NCI-H82 treated with DMSO at 0.1 percent for 48 hours (cell line): ENCODE measurements at regions not wholly inside any gene's neighbourhood (a gene's known extent, or its start where the extent isn't known, plus 50 kb on each side); places are given as distances from the start of the nearest gene placed in this dataset.
"Not testable (repeated sequence)": the region's sequence is repeated elsewhere in the genome, so short reads cannot be mapped to it uniquely, and the experiment has no call there.

Source experiments
- DNase-seq: peaks from one replicate; lab custom pipeline; 2025; ENCODE audit not compliant: unreplicated experiment; lab: John Stamatoyannopoulos, UW

DNA sequence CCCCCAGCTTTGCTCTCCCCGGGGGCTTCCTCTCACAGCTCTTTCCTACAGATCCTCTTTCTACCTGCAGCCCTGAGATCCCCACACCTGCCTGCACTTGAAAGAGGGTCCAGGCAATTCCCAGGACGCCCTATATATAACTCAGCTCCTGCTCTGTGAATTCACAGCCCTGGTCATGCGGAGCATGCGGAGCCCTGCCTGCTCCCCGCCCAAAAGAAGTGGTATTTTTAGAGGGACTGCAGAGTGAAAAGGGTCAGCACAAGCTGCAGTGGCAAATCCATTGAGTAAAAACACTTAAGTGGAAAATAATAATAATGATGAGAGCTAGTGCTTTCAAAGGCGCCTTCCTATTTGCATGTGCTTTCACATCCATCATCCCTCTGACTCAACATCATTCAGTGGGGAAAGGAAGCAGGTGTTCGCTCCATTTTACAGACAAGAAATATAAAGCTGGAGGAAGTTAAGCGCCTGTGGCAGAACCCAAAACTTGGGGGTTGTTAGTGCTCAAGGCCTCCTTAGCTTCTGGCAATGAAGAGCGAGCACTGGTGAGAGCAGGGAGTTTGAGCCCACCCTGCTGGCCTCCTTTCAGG lies 76.3 kb upstream of the LIPC start:
- DNase-seq: no peak

DNA sequence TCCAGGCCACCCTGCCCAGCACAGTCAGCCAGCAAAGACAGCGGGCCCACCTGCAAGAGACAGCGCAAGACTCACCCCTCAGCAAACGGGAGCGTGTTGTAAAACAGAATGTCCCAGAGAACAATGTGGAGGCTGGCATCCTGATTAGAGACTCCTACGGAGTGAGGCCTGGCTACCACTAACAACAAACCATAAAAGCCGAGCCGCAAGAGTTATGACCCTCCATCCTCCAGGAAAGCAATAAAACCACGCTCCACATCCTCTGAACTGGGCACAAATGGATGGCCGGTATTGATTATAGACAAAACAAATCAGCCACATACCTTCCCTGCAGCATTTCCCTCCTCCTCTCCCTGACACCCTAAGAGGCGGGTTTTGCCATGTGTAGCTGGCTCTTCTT lies 75.8 kb upstream of the LIPC start:
- no peak for DNase-seq

DNA sequence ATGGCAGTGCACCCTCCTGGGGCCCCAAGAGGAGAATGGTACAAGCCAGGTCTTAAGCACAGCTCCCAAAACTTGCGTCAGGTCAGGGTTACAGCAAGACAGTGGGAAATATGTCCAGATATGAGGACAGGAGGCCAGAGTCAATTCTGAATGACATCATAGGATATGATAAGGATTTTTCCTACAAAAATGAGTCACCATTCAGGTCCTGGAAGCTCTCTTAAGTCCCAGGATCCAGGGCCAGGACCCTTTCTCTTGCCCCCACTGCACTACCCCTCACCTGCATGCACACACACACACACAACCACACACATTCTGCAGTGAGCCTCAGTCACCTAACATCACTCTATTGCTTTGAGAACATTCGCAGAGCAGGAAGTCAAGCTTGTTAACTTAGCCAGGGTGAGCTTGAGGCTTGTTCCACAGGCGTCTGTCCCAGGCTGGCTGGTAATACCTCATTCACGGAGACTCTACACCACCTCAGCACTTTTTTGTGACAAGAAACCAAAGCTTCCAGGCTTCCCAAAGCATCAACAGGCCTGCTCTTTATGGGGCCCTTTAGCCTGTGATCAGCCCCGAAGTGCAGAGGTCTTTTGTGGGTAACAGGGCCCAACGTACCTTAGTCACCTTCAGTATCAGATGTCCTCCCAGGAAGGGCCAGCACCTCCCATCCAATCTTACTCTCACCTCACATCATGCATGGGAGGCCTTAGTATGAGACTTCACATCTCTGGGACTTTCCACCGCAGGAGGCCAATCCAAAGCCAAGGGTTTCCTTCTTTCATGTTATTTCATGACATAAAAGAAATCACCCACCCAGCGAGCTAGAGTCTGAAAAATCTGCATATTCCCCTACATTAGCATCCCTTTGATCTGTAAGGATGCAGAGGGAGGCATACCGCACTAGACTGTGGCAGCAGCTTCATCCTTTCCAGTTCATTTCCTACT lies 74.0 kb upstream of the LIPC start:
- DNase-seq: no peak

DNA sequence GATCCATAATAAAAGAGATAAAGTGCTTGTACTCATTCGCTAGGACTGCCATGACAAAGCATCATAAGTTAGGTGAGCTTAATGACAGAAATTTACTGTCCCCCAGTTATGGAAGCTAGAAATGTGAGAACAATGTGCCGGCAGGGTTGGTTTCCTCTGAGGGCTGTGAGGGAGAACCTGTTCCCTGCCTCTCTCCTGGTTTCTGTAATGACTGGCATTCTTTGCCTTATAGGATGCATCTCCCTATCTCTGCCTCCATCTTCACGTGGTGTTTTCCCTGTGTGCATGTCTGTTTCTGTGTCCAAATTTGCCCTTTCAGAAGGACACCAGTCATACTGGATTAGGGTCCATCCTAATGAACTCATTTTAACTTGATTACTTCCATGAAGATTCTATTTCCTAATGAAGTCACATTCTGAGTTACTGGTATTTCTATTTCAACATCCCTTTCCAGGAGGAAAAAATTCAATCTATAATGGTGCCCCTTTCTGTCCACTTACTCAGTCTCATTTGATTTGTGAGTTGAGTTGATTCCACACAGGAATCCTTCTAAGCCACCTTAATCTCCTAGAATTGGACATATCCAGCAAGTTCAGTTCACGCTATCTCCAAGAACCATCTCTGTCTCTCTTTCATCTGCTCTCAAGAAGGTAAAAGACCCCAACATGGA lies 71.2 kb upstream of the LIPC start:
- DNase-seq: no peak

DNA sequence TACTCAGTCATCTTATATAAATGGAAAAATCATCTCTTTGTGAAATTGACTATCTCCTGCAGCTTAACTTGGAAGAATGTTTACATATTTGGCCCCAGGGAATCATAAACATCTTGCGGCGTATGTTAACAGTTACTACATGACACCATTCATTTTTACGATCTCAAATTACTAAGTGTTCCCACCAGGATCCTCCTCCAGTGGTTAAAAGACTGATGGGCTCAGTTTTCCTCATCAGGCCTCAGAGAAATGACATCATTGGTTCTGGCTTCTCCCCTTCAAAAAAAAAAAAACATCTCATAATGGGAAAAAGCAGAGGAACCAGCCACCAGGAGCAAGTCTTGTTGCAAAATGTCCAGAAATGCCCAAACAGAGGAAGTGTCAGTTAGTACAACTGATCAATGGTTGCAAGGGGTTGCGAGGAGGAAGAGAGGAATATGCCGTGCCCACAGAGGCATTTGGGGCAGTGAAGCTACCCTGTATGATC lies 70.5 kb upstream of the LIPC start:
- no peak for DNase-seq

DNA sequence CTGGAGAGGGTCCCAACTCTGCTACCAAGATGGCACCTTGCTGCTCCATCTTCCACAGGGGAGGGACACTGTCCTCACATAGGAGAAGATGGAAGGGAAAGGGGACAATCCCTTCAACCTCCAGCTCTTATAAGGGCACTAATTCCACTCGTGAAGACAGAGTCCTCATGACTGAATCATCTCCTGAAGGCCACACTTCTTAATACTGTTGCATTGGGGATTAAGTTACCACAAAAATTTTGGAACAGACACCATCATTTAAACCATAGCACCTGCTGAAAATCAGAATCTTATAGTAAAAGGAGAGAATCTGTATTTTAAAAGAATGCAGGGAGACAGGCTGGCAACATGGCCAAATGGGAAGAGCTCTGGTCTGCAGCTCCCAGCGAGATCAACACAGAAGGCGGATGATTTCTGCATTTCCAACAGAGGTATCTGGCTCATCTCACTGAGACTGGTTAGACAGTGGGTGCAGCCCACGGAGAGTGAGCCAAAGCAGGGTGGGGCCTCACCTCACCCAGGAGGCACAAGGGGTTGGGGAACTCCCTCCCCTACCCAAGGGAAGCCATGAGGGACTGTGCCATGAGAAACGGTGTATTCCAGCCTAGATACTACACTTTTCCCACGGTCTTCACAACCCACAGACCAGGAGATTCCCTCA lies 69.4 kb upstream of the LIPC start:
- no peak for DNase-seq

DNA sequence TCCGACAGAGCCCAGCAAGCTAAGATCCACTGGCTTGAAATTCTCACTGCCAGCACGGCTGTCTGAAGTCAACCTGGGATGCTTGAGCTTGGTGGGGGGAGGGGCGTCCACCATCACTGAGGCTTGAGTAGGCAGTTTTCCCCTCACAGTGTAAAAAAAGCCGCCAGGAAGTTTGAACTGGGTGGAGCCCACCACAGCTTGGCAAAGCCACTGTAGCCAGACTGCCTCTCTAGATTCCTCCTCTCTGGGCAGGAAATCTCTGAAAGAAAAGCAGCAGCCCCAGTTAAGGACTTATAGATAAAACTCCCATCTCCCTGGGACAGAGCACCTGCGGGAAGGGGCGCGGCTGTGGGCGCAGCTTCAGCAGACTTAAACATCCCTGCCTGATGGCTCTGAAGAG lies 68.7 kb upstream of the LIPC start:
- not testable (repeated sequence) for DNase-seq

DNA sequence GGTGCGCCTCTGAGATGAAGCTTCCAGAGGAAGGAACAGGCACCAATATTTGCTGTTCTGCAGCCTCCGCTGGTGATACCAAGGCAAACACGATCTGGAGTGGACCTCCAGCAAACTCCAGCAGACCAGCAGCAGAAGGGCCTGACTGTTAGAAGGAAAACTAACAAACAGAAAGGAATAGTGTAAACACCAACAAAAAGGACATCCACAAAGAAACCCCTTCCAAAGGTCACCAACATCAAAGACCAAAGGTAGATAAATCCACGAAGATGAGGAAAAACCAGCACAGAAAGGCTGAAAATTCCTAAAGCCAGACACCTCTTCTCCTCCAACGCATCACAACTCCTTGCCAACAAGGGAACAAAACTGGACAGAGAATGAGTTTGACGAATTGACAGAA lies 68.1 kb upstream of the LIPC start:
- DNase-seq: not testable (repeated sequence)

DNA sequence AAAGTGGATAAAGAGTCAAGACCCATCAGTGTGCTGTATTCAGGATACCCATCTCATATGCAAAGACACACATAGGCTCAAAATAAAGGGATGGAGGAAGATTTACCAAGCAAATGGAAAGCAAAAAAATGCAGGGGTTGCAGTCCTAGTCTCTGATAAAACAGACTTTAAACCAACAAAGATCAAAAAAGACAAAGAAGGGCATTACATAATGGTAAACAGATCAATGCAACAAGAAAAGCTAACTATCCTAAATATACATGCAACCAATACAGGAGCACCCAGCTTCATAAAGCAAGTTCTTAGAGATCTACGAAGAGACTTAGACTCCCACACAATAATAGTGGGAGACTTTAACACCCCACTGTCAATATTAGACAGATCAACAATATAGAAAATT lies 66.7 kb upstream of the LIPC start:
- DNase-seq: not testable (repeated sequence)

DNA sequence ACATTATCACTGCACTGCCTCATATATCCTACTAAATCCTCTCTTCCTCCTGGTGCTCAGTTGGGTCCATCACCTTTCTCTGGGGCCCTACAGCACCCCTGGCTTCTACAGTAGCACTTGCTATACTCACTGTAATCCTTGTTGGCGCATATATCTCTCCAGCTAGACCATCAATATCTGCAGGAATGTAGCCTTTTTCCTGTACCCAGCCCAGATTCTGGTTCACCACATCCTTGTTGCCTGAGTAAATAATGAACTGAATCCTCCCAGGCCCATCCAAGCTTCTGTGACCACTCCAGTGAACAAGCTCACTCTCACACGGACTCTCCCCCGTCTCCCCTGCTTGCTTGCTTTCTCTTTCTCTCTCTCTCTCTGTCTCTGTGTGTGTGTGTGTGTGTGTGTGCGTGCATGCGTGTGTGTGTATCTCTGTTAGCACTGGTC lies 62.5 kb upstream of the LIPC start:
- no peak for DNase-seq

DNA sequence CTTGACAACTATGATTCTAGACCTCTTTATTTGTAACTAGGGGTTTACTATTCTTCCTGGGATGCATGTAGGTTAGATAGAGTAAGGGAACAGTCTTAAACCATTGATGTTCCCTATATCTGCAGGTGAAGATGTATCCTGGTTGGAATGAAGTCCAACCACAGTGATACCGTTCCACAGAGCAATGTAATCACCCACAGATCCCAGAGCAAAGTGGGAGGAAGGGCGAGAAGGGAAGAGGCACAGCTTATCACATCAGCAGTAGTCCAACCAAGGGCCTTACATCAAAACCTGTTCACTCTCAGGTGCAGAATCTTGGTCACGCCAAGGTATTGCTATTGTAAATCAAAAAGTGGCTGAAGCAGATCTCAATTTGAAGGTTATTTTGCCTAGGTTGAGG lies 61.8 kb upstream of the LIPC start:
- DNase-seq: no peak

DNA sequence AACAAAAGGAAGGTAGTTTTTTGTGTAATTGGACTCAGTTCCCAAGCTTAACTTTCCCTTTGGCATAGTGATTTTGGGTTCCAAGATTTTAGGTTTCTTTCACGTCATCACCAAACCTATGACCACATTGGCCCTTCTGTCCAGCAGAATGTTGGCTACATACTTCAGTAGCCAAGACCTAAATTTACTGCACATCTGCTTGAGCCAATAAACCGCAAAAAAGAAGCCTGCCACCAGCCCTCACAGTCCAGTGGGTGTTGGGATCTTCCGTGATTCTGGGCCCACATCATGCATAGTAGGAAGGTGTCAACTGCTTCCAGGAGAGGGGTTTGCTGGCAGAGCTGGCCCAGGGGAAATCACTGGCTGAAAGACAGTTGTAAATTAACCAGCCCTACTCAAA lies 57.6 kb upstream of the LIPC start:
- DNase-seq: no peak

DNA sequence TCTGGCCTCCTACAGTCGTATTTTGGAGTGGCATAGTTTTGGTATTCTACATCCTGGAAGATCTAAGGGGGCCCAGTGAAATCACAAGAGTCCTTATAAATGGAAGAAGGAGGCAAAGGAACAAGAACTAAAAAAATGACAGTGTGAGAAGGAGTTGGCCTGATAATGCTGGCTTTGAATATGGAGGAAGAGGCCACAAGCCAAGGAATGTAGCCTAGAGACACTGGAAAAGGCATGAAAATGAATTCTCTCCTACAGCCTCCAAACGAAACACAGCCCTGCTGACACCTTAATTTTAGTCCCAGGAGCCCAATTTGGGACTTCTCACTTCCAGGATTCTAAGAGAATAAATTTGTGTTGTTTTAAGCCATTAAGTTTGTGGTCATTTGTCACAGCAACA lies 54.6 kb upstream of the LIPC start:
- no peak for DNase-seq

DNA sequence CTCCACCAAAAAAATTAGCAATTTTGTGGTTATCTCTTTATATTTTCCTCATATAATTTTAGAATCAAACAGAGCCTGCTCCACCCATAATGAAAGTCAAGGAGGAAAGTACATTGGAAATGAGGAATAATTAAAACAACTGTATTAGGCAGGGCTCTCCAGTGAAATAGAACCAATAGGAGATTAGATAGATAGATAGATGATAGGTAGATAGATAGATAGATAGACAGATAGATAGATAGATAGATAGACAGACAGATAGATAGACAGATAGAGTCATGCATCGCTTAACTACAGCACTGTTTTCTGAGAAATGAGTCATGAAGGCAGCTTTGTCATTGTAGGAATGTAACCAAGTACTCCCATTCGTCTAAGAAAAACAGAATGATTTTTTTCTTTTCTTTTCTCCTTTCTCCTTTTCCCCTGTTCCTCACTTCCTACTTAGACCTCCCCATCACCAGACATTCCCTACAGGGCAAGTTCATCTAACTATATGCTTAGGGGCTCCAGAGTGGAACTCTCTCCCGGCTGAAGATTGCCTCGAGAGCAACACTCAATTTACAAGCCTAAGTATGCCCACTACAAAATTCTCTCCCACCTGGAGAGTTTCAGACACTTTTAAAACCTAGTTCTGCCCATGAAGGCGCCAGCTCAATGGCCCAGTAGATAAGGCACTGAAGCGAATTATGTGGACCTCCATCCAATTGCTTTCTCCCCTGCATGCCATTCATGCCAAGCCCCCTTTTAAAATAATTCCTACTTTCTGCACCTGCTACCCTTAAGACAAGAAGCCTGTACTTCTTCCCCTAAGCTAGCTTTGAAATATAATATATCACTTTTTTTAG lies 53.3 kb upstream of the LIPC start:
- DNase-seq: no peak

DNA sequence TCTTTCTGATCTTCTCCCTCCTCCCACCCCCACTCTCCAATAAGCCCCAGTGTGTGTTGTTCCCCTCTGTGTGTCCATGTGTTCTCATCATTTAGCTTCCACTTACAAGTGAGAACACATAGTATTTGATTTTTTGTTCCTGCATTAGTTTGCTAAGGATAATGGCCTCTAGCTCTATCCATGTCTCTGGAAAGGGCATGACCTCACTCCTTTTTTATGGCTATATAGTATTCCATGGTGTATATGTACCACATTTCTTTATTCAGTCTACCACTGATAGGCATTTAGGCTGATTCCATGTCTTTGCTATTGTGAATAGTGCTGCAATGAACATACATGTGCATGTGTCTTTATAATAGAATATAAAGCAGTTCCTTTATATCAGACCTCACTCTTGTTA lies 52.3 kb upstream of the LIPC start:
- not testable (repeated sequence) for DNase-seq

DNA sequence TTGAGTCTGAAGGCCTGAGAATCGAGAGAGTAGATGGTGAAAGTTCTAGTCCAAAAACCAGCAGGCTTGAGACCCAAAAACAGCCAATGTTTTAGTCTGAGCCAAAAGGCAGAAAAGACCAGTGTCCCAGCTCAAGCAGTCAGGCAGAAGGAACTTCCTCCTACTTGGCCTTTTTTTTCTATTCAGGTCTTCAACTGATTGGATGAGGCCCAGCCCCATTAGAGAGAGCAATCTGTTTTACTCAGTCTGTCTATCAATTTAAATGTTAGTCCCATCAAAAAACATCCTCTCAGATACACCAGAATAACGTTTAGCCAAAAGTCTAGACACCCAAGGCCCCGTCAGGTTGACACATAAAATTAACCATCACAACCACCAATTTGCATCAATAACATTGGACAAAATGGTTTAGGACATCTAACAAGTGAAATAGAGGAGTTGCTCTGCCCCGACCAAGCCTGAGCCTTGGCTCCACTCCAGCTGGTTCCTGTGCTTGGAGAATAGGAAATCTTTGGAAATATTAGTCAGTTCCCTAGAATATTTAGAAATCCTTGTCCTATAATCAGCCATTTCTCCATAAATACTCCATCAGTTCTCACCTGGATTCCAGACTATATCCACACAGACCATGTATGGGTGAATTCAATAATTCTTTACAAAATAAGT lies 51.4 kb upstream of the LIPC start:
- no peak for DNase-seq

DNA sequence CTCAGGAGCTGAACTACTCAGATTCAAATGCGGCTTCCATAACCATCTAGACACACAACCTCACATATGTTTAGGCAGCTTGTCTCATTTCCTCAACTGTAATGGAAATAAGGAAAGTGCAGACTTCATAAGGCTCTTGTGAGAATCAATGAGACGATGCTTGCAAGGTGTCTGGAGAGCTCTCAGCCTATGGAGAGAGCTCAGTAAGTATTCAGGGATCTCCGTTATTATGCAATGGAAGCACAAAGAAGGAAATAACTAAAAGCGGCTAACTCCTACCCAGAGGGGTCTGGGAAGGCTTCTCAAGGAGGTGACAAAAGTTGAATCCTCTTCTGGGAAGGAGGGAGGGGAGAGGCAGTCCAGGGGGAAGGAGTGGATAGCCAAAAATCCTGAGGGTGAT lies 50.1 kb upstream of the LIPC start:
- DNase-seq: no peak
